Testis (tissue), 2 donors: ENCODE measurements at regions not wholly inside any gene's neighbourhood (a gene's known extent, or its start where the extent isn't known, plus 50 kb on each side); places are given as distances from the start of the nearest gene placed in this dataset.

Experiments used
- POLR2A ChIP-seq: fragments of 450-650 bp; IDR thresholded peaks from one replicate; pipeline ENCODE4 v1.6.1; 2017; ENCODE audit warnings: antibody characterized with exemption, mild to moderate bottlenecking, moderate library complexity
- TF ChIP-seq, protein P1 (sequence below), 3 experiments: fragments of 450-650 bp in 2 of 3; fragments of 200-600 bp in 1 of 3; sonication (generic) in 1 of 3; IDR thresholded peaks; one replicate each; pipeline ENCODE4 v1.5.1; 2016 to 2019; ENCODE audit warnings: antibody characterized with exemption in 3 of 3, mild to moderate bottlenecking in 2 of 3, moderate library complexity in 1 of 3

DNA sequence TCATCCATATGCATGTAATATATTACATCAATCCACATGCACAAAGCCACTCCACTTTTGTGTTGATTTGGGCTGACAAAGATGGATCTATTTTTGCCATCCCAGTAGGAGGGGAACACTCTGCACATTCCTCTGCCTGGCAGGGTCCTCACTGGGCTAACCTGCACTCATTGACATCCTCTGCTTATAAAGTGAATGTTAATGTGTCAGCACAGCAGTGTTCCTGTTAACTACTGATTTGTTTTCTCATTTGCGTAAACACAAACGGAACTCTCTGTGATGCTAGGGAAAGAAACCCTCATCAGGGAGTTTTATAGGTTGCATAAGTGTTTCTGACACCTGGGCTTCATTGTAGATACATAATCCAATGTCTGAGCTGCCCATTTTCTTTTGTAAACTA, 826.0 kb downstream of the RAB28 start:
- TF ChIP-seq, protein P1, sequence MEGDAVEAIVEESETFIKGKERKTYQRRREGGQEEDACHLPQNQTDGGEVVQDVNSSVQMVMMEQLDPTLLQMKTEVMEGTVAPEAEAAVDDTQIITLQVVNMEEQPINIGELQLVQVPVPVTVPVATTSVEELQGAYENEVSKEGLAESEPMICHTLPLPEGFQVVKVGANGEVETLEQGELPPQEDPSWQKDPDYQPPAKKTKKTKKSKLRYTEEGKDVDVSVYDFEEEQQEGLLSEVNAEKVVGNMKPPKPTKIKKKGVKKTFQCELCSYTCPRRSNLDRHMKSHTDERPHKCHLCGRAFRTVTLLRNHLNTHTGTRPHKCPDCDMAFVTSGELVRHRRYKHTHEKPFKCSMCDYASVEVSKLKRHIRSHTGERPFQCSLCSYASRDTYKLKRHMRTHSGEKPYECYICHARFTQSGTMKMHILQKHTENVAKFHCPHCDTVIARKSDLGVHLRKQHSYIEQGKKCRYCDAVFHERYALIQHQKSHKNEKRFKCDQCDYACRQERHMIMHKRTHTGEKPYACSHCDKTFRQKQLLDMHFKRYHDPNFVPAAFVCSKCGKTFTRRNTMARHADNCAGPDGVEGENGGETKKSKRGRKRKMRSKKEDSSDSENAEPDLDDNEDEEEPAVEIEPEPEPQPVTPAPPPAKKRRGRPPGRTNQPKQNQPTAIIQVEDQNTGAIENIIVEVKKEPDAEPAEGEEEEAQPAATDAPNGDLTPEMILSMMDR (IDR thresholded peaks at IDR 0.05): no peak
- TF ChIP-seq POLR2A: no peak
